Breast epithelium (tissue), 3 donors: ENCODE measurements at regions not wholly inside any gene's neighbourhood (a gene's known extent, or its start where the extent isn't known, plus 50 kb on each side); places are given as distances from the start of the nearest gene placed in this dataset.

Experiments
- CTCF ChIP-seq, 3 donors: fragments of 450-650 bp; IDR thresholded peaks; one replicate each; pipeline ENCODE4 v1.5.1; 2016 to 2017; ENCODE audit warnings: antibody characterized with exemption in 3 of 3, mild to moderate bottlenecking in 3 of 3, moderate library complexity in 3 of 3
- POLR2A ChIP-seq: fragments of 450-650 bp; IDR thresholded peaks from one replicate; pipeline ENCODE4 v1.6.1; 2016; ENCODE audit warnings: antibody characterized with exemption, mild to moderate bottlenecking, moderate library complexity
- POLR2AphosphoS5 ChIP-seq, 3 donors: sonication (generic); formaldehyde crosslinking; IDR thresholded peaks; one replicate each; pipeline ENCODE4 v1.6.1; 2017; ENCODE audit warnings: antibody characterized with exemption in 3 of 3

GRCh38 chr13:24106429-24106828 lies 54.1 kb upstream of the SPATA13 start:
- TF ChIP-seq POLR2A, result no peak
- no peak for TF ChIP-seq CTCF (IDR thresholded peaks at IDR 0.05)
- TF ChIP-seq POLR2AphosphoS5 (IDR thresholded peaks at IDR 0.05), result no peak
